Endothelial cell of umbilical vein (primary cell): ENCODE measurements at regions not wholly inside any gene's neighbourhood (a gene's known extent, or its start where the extent isn't known, plus 50 kb on each side); places are given as distances from the start of the nearest gene placed in this dataset.

ENCODE experiments used
- BruUV-seq: library from RNA; stranded (reverse); fragments of 400-500 nt; replicated peaks from 2 replicates; lab custom pipeline; 2021; lab: Mats Ljungman, UMichigan
- CTCF ChIA-PET: fragments of 300-600, 350-600 bp; sonication (Branson Sonifier 250); formaldehyde crosslinking; loops from one replicate; lab custom pipeline; 2021; ENCODE audit warnings: antibody characterized with exemption, inconsistent platforms; lab: Charles Lee
- POLR2A ChIA-PET: fragments of 300-600, 350-600 bp; sonication (Branson Sonifier 250); formaldehyde crosslinking; loops from one replicate; lab custom pipeline; 2021; ENCODE audit warnings: antibody characterized with exemption, inconsistent platforms; lab: Charles Lee
- DNase-seq: peaks from one replicate; pipeline ENCODE4 v3.0.0-alpha.2; 2011; ENCODE audit warnings: low read depth, low spot score
- FAIRE-seq: peaks from 2 replicates; lab custom pipeline; 2011; peaks lifted over from hg19 to GRCh38; lab: Jason Lieb, UNC
- H2AFZ ChIP-seq: 2 replicates; pipeline ENCODE4 v1.6.0; 2012; ENCODE audit warnings: low read depth, low read length, control low read depth, inconsistent platforms
- H3K27ac ChIP-seq: 2 replicates; pipeline ENCODE4 v1.5.1; 2011; ENCODE audit warnings: low read depth, mild to moderate bottlenecking, control low read depth, low read length, moderate library complexity; ENCODE audit not compliant: insufficient read depth
- H3K27me3 ChIP-seq, 2 experiments: 2 replicates each; pipeline versions ENCODE4 v1.6.0 to v1.6.1; 2011; ENCODE audit warnings: low read length in 2 of 2, mixed read lengths in 1 of 2; ENCODE audit not compliant: control insufficient read depth in 2 of 2, insufficient read depth in 2 of 2
- H3K36me3 ChIP-seq, 2 experiments: 2 replicates in 1 of 2; 3 replicates in 1 of 2; pipeline ENCODE4 v1.5.1; 2011; ENCODE audit warnings: low read length in 2 of 2, mild to moderate bottlenecking in 1 of 2, moderate library complexity in 1 of 2; ENCODE audit not compliant: control insufficient read depth in 2 of 2, insufficient read depth in 2 of 2; ENCODE audit errors: extremely low read depth in 1 of 2
- H3K4me1 ChIP-seq: 3 replicates; pipeline ENCODE4 v1.5.1; 2011; ENCODE audit warnings: mild to moderate bottlenecking, low read length; ENCODE audit not compliant: control insufficient read depth, insufficient read depth; ENCODE audit errors: extremely low read depth
- H3K4me2 ChIP-seq: 2 replicates; pipeline ENCODE4 v1.6.1; 2011; ENCODE audit warnings: low read length, control low read depth, mixed read lengths; ENCODE audit not compliant: insufficient read depth
- H3K4me3 ChIP-seq, 3 experiments: fragments of 200-600 bp in 1 of 3; sonication (generic), shearing (Covaris generic) in 1 of 3; replicated peaks in 1 of 3; 2 replicates each; pipeline ENCODE4 v1.5.1; 2011 to 2016; ENCODE audit warnings: control low read depth in 3 of 3, low read length in 3 of 3, mild to moderate bottlenecking in 2 of 3, inconsistent platforms in 1 of 3, low read depth in 1 of 3, moderate library complexity in 1 of 3; ENCODE audit not compliant: insufficient read depth in 1 of 3
- H3K79me2 ChIP-seq: 2 replicates; pipeline ENCODE4 v1.6.0; 2012; ENCODE audit warnings: low read length, inconsistent platforms; ENCODE audit not compliant: control insufficient read depth, insufficient read depth
- H3K9ac ChIP-seq: replicated peaks from 2 replicates; pipeline ENCODE3; 2011; ENCODE audit warnings: low read length, control low read depth; ENCODE audit not compliant: insufficient read depth; ENCODE audit errors: extremely low read depth
- H3K9me1 ChIP-seq: replicated peaks from 3 replicates; pipeline ENCODE4 v1.6.0; 2011; ENCODE audit warnings: mild to moderate bottlenecking, low read length; ENCODE audit not compliant: control insufficient read depth, insufficient read depth; ENCODE audit errors: extremely low read depth
- H3K9me3 ChIP-seq: replicated peaks from 2 replicates; pipeline ENCODE4 v1.5.1; 2012; ENCODE audit warnings: low read length, inconsistent platforms; ENCODE audit not compliant: control insufficient read depth, insufficient read depth
- H4K20me1 ChIP-seq: replicated peaks from 2 replicates; pipeline ENCODE3; 2011; ENCODE audit warnings: mild to moderate bottlenecking, low read length; ENCODE audit not compliant: control insufficient read depth, insufficient read depth; ENCODE audit errors: extremely low read depth
- EZH2 ChIP-seq: IDR thresholded peaks from 2 replicates; pipeline ENCODE4 v1.6.1; 2012; ENCODE audit warnings: borderline replicate concordance, low read depth, mild to moderate bottlenecking, moderate library complexity, low read length, inconsistent platforms; ENCODE audit not compliant: severe bottlenecking
- FOS ChIP-seq: IDR thresholded peaks from 2 replicates; pipeline ENCODE4 v1.6.1; 2011; ENCODE audit warnings: mild to moderate bottlenecking, low read length, moderate library complexity, borderline replicate concordance; ENCODE audit not compliant: insufficient read depth
- GATA2 ChIP-seq: IDR thresholded peaks from 2 replicates; pipeline ENCODE4 v1.7.0; 2011; ENCODE audit warnings: low read depth, mild to moderate bottlenecking, moderate library complexity, mixed read lengths, low read length; ENCODE audit not compliant: insufficient read length, insufficient read depth
- MYC ChIP-seq: IDR thresholded peaks from one replicate; pipeline ENCODE4 v1.6.1; 2011; ENCODE audit warnings: mild to moderate bottlenecking, low read depth, low read length
- POLR2AphosphoS5 ChIP-seq: IDR thresholded peaks from 2 replicates; pipeline ENCODE4 v1.6.1; 2012; ENCODE audit warnings: low read depth, mild to moderate bottlenecking, control low read depth, low read length, moderate library complexity; ENCODE audit not compliant: insufficient read depth
- dilution Hi-C: fragments of 300-500 bp; cut with MboI; formaldehyde crosslinking; loops from one replicate; pipeline ENCODE4 v1.15.0; 2019; ENCODE audit warnings: low sequenced_read_pairs; ENCODE audit not compliant: extremely low pct_ligation_motif_present
- intact Hi-C: fragments of 100-400 bp; cut with micrococcal nuclease; formaldehyde crosslinking; loops from one replicate; pipeline ENCODE4 v1.10.0; 2022
- TF ChIP-seq, protein P1 (sequence below): IDR thresholded peaks from 2 replicates; pipeline ENCODE4 v1.6.1; 2011; ENCODE audit not compliant: insufficient read depth, insufficient read length
- TF ChIP-seq, protein P2 (sequence below), 2 donors: IDR thresholded peaks; 1 replicate in 1 of 2; 2 replicates in 1 of 2; pipeline ENCODE4 v1.5.1; 2011; ENCODE audit warnings: low read length in 2 of 2, mild to moderate bottlenecking in 2 of 2, moderate library complexity in 2 of 2, control low read depth in 1 of 2, inconsistent platforms in 1 of 2, low read depth in 1 of 2; ENCODE audit not compliant: insufficient read depth in 1 of 2; ENCODE audit errors: extremely low read depth in 1 of 2

DNA sequence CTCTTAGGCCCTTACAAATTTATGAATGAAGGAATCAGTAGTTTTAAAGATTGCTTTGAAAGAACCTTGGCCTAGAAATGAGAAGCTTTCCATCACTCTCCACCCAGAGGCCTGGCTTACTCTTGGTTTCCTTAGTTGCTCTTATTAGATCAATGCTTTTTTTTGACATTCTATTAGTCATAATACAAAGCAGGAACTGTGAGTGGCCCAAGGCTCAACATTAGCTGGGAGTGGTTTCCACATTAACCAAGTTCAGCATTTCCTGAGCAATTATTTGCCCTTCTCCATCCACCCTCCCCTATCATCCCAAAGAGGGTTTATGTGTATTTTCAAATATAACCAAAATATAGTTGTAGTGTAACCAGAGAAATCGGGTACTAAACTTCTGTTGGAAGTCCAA lies 103.4 kb upstream of the FAM204A start:
- DNase-seq (no peak), FAIRE-seq (no peak)
- dilution Hi-C loops (no loop called here), intact Hi-C loops (no loop called here)
- POLR2A ChIA-PET = no interaction called here
- H3K4me1 ChIP-seq = no peaks in the 10 kb centered on the region
- no peak overlapping the region for H2AFZ ChIP-seq
- H3K27me3 ChIP-seq = no peaks in the 10 kb centered on the region
- H3K4me3 ChIP-seq = no peak overlapping the region
- no peak overlapping the region for H3K27ac ChIP-seq
- no peak overlapping the region for H3K4me2 ChIP-seq
- BruUV-seq = no TSS peak
- no peak overlapping the region for H3K9ac ChIP-seq
- CTCF ChIA-PET = interaction anchor here (1.9 to 3.9 kb wide), 2 partner anchors 14 to 22 kb away, joined by 5 to 17 read pairs; no protein-coding TSS in a partner anchor
- no peaks in the 10 kb centered on the region for H3K36me3 ChIP-seq
- H4K20me1 ChIP-seq = no peaks in the 10 kb centered on the region
- no peaks in the 10 kb centered on the region for H3K9me3 ChIP-seq
- TF ChIP-seq MYC = no peak
- no peaks in the 10 kb centered on the region for H3K9me1 ChIP-seq
- H3K79me2 ChIP-seq = no peaks in the 10 kb centered on the region

DNA sequence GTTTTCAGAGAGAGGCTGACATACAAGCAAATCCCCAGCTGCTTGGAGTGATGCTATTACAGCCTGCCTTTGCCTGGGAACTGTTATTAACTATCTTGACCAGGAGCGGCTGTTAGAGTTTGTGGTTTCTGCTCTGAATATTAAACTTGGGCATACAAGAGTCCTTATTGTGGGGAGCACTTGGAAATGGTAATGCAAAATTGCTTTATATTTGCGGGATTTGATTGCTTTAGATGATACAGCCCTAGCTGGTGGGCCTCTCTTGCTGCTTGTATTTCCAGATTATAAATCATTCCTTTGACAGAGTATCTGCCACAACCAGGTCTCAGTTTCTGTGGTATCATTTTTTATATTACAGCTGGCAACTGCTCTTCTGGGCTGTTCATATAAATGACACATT lies 101.9 kb upstream of the FAM204A start:
- DNase-seq (no peak), FAIRE-seq (no peak)
- intact Hi-C loops (no loop called here), dilution Hi-C loops (no loop called here)
- no peak overlapping the region for H3K4me3 ChIP-seq
- no peak overlapping the region for H3K9ac ChIP-seq
- TF ChIP-seq, protein P1, sequence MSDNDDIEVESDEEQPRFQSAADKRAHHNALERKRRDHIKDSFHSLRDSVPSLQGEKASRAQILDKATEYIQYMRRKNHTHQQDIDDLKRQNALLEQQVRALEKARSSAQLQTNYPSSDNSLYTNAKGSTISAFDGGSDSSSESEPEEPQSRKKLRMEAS = no peak
- TF ChIP-seq MYC = no peak
- no peak for TF ChIP-seq FOS
- no peak for TF ChIP-seq EZH2
- TF ChIP-seq, protein P2, sequence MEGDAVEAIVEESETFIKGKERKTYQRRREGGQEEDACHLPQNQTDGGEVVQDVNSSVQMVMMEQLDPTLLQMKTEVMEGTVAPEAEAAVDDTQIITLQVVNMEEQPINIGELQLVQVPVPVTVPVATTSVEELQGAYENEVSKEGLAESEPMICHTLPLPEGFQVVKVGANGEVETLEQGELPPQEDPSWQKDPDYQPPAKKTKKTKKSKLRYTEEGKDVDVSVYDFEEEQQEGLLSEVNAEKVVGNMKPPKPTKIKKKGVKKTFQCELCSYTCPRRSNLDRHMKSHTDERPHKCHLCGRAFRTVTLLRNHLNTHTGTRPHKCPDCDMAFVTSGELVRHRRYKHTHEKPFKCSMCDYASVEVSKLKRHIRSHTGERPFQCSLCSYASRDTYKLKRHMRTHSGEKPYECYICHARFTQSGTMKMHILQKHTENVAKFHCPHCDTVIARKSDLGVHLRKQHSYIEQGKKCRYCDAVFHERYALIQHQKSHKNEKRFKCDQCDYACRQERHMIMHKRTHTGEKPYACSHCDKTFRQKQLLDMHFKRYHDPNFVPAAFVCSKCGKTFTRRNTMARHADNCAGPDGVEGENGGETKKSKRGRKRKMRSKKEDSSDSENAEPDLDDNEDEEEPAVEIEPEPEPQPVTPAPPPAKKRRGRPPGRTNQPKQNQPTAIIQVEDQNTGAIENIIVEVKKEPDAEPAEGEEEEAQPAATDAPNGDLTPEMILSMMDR (IDR thresholded peaks at IDR 0.05; ENCODE audit: extremely low read depth in 1 of 2, insufficient read depth in 1 of 2, low read depth in 1 of 2, low read length in 2 of 2) = no peak
- TF ChIP-seq POLR2AphosphoS5 = no peak
- TF ChIP-seq GATA2 = no peak
- BruUV-seq = no TSS peak
- no peaks in the 10 kb centered on the region for H3K9me3 ChIP-seq
- H3K27ac ChIP-seq = no peak overlapping the region
- no peak overlapping the region for H3K4me2 ChIP-seq
- no peaks in the 10 kb centered on the region for H3K4me1 ChIP-seq
- ChIA-PET CTCF (no interaction called here), POLR2A (no interaction called here)
- no peaks in the 10 kb centered on the region for H3K27me3 ChIP-seq
- no peaks in the 10 kb centered on the region for H3K36me3 ChIP-seq
- no peak overlapping the region for H2AFZ ChIP-seq
- no peaks in the 10 kb centered on the region for H4K20me1 ChIP-seq
- H3K79me2 ChIP-seq = no peaks in the 10 kb centered on the region
- no peaks in the 10 kb centered on the region for H3K9me1 ChIP-seq
